Uterus (tissue), 3 donors: ENCODE measurements at regions not wholly inside any gene's neighbourhood (a gene's known extent, or its start where the extent isn't known, plus 50 kb on each side); places are given as distances from the start of the nearest gene placed in this dataset.

Source experiments
- DNase-seq, 2 donors: peaks; one replicate each; pipeline ENCODE4 v3.0.0-alpha.2; 2019 to 2020
- H3K27ac ChIP-seq, 2 donors: fragments of 200-600 bp; sonication (generic); 1 replicate in 1 of 2; 2 replicates in 1 of 2; pipeline ENCODE4 v1.5.1; 2016 to 2018
- H3K27me3 ChIP-seq, 2 donors: fragments of 200-600 bp; sonication (generic); one replicate each; pipeline ENCODE4 v1.5.1; 2018 to 2019; ENCODE audit warnings: control low read depth in 1 of 2
- H3K36me3 ChIP-seq, 2 donors: fragments of 200-600 bp; sonication (generic); one replicate each; pipeline ENCODE4 v1.5.1; 2019; ENCODE audit warnings: control low read depth in 1 of 2
- H3K4me1 ChIP-seq, 2 donors: fragments of 200-600 bp; sonication (generic); one replicate each; pipeline ENCODE4 v1.5.1; 2018 to 2019; ENCODE audit warnings: control low read depth in 1 of 2
- H3K4me3 ChIP-seq, 2 donors: fragments of 200-600 bp; sonication (generic); 1 replicate in 1 of 2; 2 replicates in 1 of 2; pipeline ENCODE4 v1.5.1; 2018 to 2019; ENCODE audit warnings: mild to moderate bottlenecking in 1 of 2
- H3K9me3 ChIP-seq, 2 donors: fragments of 200-600 bp; sonication (generic); one replicate each; pipeline ENCODE4 v1.5.1; 2019; ENCODE audit warnings: control low read depth in 1 of 2
- CTCF ChIP-seq, 4 experiments: fragments of 200-600 bp in 2 of 4; fragments of 450-650 bp in 2 of 4; sonication (generic) in 2 of 4; IDR thresholded peaks; one replicate each; pipeline ENCODE4 v1.5.1; 2016 to 2019; ENCODE audit warnings: antibody characterized with exemption in 4 of 4, mild to moderate bottlenecking in 2 of 4, moderate library complexity in 1 of 4
- POLR2A ChIP-seq, 2 donors: fragments of 450-650 bp; IDR thresholded peaks; one replicate each; pipeline ENCODE4 v1.6.1; 2016; ENCODE audit warnings: antibody characterized with exemption in 2 of 2, mild to moderate bottlenecking in 1 of 2, moderate library complexity in 1 of 2
- intact Hi-C: fragments of 100-400 bp; cut with DNase I; formaldehyde crosslinking; loops from one replicate; pipeline ENCODE4 v1.15.1; 2023; ENCODE audit warnings: low total_unique reads
- donor health status: DM: yes; HTN: yes; CAD: no.

DNA sequence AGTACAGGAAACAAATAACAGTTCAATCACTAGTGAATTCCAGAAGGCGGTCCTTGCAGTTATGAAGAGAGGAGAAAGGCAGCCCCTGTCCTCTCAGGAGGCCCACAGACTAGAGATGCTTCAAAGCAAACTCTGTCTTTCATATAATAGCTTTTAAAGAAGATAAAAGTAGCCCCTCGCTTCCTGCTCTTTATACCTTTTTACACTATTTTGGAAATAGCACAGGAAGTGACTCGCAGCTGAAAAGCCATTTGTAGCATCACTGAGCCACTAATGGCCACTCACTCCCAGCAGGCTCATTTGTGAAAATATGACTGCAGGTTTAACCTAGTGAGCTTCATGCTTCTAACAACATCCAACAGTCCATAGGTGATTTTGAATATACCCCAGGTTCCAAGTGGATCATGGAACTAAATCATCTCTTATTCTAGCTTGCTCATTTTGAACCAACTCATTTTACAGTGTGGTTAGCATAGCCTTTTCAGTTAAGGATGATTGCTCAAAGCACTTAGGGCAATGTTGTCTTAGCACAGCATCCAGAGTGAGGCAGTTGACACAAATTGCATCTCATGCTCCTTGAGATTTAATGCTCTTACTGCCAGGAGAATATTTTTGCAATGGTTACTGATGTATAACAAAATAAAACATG is 136.0 kb upstream of the NRSN1 start:
- Histone ChIP-seq H3K36me3 (no peaks in the 10 kb centered on the region), H3K27ac (no peak overlapping the region), H3K4me1 (no peaks in the 10 kb centered on the region), H3K9me3 (no peaks in the 10 kb centered on the region), H3K4me3 (no peak overlapping the region), H3K27me3 (no peaks in the 10 kb centered on the region)
- no peak for TF ChIP-seq CTCF (IDR thresholded peaks at IDR 0.05)
- TF ChIP-seq POLR2A (IDR thresholded peaks at IDR 0.05) = no peak
- intact Hi-C loops = no loop called here
- DNase-seq = no peak

GRCh38 chr6:23994013-23994412 is 132.0 kb upstream of the NRSN1 start:
- no peak overlapping the region for H3K4me3 ChIP-seq
- intact Hi-C loops = no loop called here
- H3K27me3 ChIP-seq = no peaks in the 10 kb centered on the region
- H3K9me3 ChIP-seq = no peaks in the 10 kb centered on the region
- DNase-seq = no peak
- no peaks in the 10 kb centered on the region for H3K4me1 ChIP-seq
- no peaks in the 10 kb centered on the region for H3K36me3 ChIP-seq
- no peak overlapping the region for H3K27ac ChIP-seq
- no peak for TF ChIP-seq CTCF (IDR thresholded peaks at IDR 0.05)
- no peak for TF ChIP-seq POLR2A (IDR thresholded peaks at IDR 0.05)

- DNase-seq = no peak
- no peaks in the 10 kb centered on the region for H3K9me3 ChIP-seq
- no peak overlapping the region for H3K4me3 ChIP-seq
- TF ChIP-seq CTCF (IDR thresholded peaks at IDR 0.05) (no peak), POLR2A (IDR thresholded peaks at IDR 0.05) (no peak)
- no peaks in the 10 kb centered on the region for H3K27me3 ChIP-seq
- H3K4me1 ChIP-seq = no peaks in the 10 kb centered on the region
- intact Hi-C loops = no loop called here
- H3K27ac ChIP-seq = no peak overlapping the region
- H3K36me3 ChIP-seq = no peaks in the 10 kb centered on the region
Measured at GRCh38 chr6:24004062-24004461, 122.0 kb upstream of the NRSN1 start.

- no peak overlapping the region for H3K27ac ChIP-seq
- intact Hi-C loops = no loop called here
- no peak for DNase-seq
- H3K4me1 ChIP-seq = no peaks in the 10 kb centered on the region
- H3K27me3 ChIP-seq = no peaks in the 10 kb centered on the region
- TF ChIP-seq POLR2A (IDR thresholded peaks at IDR 0.05) (no peak), CTCF (IDR thresholded peaks at IDR 0.05) (no peak)
- no peak overlapping the region for H3K4me3 ChIP-seq
- H3K36me3 ChIP-seq = no peaks in the 10 kb centered on the region
- no peaks in the 10 kb centered on the region for H3K9me3 ChIP-seq
Measured at GRCh38 chr6:24004659-24005058, 121.4 kb upstream of the NRSN1 start.

DNA sequence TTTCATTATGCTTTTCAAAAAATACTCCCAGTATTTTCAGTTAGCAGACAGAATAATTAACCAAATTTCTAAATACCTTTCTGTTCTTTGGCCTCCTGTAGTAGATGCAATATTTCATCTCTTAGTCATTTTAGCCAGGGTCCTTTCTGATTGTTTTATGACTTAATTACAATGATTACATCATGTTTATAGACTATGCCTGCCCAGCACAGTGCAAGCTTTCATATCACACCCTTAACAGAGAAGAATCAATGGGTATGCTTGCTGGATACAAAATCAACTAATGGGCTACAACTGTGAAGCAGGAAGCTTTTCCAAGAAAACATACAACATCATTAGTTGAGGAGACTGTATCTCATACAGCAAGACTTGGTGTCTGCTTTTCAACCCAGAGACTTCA is 119.8 kb upstream of the NRSN1 start:
- TF ChIP-seq CTCF (IDR thresholded peaks at IDR 0.05) (no peak), POLR2A (IDR thresholded peaks at IDR 0.05) (no peak)

More for the DNA sequence above, 119.8 kb upstream of the NRSN1 start:
- H3K4me3 ChIP-seq = no peak overlapping the region
- DNase-seq = no peak
- no peak overlapping the region for H3K27ac ChIP-seq
- H3K27me3 ChIP-seq = no peaks in the 10 kb centered on the region
- H3K36me3 ChIP-seq = no peaks in the 10 kb centered on the region
- H3K9me3 ChIP-seq = no peaks in the 10 kb centered on the region
- no peaks in the 10 kb centered on the region for H3K4me1 ChIP-seq
- intact Hi-C loops = no loop called here
